Astrocyte of the cerebellum (primary cell): ENCODE measurements at regions not wholly inside any gene's neighbourhood (a gene's known extent, or its start where the extent isn't known, plus 50 kb on each side); places are given as distances from the start of the nearest gene placed in this dataset.

ENCODE experiments used
- DNase-seq: peaks from one replicate; pipeline ENCODE4 v3.0.0-alpha.2; 2011; ENCODE audit warnings: low read depth
- H3K4me3 ChIP-seq: 2 replicates; pipeline ENCODE4 v1.5.1; 2011; ENCODE audit warnings: mild to moderate bottlenecking, low read depth, low read length, moderate library complexity
- in situ Hi-C: cut with HindIII; loops from 2 replicates; pipeline ENCODE4 v1.10.0; 2017; ENCODE audit warnings: low sequenced_read_pairs
- TF ChIP-seq, protein P1 (sequence below): IDR thresholded peaks from 2 replicates; pipeline ENCODE4 v1.5.1; 2012; ENCODE audit warnings: low read length, low read depth, moderate library complexity, mild to moderate bottlenecking; ENCODE audit errors: missing control alignments

DNA sequence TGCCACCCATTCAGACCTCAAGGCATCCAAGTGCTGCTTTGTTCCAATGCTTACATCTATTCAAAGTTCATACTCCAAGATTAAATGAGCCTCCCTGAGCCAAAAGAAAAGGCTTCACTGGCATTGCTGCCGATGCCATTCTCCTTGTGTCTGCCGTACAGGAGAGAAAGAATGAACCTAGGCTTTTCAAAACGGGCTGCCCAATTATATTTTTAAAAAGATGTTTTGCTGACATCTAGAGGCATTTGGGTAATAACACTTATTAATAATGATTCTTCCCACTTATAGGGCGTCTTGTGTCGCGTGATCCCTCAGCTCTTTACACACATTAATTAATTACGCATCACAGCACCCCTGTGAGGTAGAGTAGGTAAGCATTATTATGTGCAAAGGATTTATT lies 545.6 kb downstream of the PKHD1 start:
- no peak overlapping the region for H3K4me3 ChIP-seq
- TF ChIP-seq, protein P1, sequence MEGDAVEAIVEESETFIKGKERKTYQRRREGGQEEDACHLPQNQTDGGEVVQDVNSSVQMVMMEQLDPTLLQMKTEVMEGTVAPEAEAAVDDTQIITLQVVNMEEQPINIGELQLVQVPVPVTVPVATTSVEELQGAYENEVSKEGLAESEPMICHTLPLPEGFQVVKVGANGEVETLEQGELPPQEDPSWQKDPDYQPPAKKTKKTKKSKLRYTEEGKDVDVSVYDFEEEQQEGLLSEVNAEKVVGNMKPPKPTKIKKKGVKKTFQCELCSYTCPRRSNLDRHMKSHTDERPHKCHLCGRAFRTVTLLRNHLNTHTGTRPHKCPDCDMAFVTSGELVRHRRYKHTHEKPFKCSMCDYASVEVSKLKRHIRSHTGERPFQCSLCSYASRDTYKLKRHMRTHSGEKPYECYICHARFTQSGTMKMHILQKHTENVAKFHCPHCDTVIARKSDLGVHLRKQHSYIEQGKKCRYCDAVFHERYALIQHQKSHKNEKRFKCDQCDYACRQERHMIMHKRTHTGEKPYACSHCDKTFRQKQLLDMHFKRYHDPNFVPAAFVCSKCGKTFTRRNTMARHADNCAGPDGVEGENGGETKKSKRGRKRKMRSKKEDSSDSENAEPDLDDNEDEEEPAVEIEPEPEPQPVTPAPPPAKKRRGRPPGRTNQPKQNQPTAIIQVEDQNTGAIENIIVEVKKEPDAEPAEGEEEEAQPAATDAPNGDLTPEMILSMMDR = no peak
- no peak for DNase-seq
- in situ Hi-C loops = no loop called here

DNA sequence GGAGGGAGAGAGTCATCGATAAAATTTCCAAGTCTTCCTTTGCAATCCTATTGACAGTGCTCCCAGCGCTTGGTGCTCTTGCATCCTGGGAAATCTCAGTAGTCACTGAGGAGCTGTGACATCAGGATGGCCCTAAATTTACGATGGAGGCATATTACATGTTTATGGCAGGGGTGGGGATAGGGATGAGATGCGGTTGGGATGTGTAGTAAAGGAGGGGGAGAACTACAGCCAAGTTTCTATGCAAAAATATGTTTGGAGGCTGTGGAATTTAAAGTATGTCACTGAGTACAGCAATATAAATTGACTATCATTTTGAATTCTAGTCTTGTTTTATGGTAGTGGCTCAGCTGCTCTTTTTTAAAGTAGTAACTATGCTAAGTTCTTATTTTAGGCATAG lies 544.9 kb downstream of the PKHD1 start:
- H3K4me3 ChIP-seq = no peak overlapping the region
- in situ Hi-C loops = no loop called here
- DNase-seq = no peak
- TF ChIP-seq, protein P1 = no peak

DNA sequence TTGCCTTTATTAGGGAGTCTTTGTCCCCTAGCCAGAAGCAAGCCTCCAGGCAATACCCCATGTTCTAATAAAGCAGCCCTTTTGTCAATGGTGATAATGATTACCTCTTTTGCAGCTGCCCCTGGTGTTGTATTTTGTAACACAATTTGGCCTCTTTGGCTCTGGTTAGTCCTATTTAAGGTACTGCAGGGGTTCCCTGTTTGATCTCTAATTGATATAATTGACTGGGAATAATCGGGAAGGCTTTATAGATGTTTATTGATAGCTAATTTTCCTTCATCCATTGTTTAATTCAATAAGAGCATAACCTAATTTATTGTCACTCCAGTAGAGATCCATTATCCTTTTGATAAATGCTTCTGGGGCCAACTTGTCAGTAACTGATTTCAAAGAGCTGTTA lies 537.2 kb downstream of the PKHD1 start:
- TF ChIP-seq, protein P1 = no peak
- in situ Hi-C loops = no loop called here
- DNase-seq = no peak
- no peak overlapping the region for H3K4me3 ChIP-seq

DNA sequence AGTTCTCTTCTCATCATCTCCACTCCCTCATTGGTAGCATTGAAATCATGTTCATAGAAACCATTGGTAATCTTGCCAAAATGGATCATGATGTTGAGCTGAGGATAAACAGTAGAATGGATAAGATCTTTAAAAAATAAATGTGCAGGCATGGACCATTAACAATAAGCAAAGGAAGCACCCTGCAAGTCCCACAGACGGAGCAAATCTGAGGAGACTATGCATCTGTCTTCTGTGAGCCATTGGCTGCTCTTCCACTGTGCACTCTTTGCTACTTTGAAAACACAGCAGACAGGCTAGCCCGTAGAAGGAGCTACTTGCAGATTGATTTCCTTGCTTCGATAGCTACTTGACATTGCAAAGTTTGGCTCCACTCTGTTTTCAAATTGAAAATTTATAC lies 535.0 kb downstream of the PKHD1 start:
- no peak overlapping the region for H3K4me3 ChIP-seq
- no peak for DNase-seq
- in situ Hi-C loops = no loop called here
- TF ChIP-seq, protein P1 = no peak

DNA sequence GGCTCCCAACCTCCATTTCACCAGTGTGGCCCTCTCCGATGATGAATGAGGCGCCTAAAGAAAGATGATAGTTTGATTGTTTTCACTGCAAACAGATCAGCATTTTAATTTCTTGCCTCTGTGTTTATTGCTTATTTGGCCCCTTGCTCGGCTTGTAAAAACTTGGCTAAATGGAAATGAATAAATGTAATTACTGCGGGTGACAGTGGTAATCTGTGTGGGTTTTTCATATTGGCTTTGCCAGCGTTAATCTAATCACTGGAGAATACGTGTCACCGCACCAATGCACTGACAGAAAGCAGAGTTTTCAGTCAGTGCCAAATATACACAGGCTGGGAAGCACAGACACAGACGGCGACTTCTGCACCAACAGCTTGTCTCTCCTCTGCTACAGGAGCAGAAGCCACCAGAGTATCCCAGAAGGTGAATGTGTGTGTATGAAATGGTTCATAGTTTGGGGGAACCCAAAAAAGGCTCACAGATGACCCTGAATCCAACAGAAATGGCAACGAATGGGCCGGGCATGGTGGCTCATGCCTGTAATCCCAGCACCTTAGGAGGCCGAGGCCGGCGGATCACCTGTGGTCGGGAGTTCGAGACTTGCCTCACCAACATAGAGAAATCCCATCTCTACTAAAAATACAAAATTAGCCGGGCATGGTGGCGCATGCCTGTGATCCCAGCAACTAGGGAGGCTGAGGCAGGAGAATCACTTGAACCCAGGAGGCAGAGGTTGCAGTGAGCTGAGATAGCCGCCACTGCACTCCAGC lies 534.0 kb downstream of the PKHD1 start:
- no peak overlapping the region for H3K4me3 ChIP-seq
- TF ChIP-seq, protein P1 = no peak
- DNase-seq = no peak
- in situ Hi-C loops = no loop called here

DNA sequence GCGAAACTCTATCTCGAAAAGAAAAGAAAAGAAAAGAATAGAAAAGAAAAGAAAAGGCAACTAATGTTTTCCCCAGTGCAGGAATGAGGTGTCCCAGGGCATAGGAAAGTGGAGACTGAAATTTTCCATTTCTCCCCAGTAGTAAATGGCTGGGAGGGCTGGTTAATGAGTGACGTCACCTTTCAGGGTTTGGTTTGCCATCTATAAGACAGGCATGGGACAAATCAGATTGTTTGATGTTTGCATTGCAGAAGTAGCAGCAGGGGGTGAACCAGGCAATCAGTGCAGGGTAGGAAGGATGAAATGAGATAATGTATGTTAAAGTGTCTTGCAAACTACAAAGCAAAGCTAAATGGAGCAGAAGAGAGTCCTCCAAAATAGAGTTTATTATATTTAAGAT lies 533.4 kb downstream of the PKHD1 start:
- TF ChIP-seq, protein P1 = no peak

More for the DNA sequence above, 533.4 kb downstream of the PKHD1 start:
- DNase-seq = no peak
- in situ Hi-C loops = no loop called here
- H3K4me3 ChIP-seq = no peak overlapping the region
